T-helper 2 cell treated with Interferon-gamma antibody and Interleukin-4, amounts not matched to agents 100 ng/mL and 5 ng/mL, for 36 hours (primary cell): ENCODE measurements at regions not wholly inside any gene's neighbourhood (a gene's known extent, or its start where the extent isn't known, plus 50 kb on each side); places are given as distances from the start of the nearest gene placed in this dataset.

Experiments
- intact Hi-C: fragments of 100-400 bp; cut with micrococcal nuclease; formaldehyde crosslinking; loops from one replicate; pipeline ENCODE4 v1.15.1; 2023

DNA sequence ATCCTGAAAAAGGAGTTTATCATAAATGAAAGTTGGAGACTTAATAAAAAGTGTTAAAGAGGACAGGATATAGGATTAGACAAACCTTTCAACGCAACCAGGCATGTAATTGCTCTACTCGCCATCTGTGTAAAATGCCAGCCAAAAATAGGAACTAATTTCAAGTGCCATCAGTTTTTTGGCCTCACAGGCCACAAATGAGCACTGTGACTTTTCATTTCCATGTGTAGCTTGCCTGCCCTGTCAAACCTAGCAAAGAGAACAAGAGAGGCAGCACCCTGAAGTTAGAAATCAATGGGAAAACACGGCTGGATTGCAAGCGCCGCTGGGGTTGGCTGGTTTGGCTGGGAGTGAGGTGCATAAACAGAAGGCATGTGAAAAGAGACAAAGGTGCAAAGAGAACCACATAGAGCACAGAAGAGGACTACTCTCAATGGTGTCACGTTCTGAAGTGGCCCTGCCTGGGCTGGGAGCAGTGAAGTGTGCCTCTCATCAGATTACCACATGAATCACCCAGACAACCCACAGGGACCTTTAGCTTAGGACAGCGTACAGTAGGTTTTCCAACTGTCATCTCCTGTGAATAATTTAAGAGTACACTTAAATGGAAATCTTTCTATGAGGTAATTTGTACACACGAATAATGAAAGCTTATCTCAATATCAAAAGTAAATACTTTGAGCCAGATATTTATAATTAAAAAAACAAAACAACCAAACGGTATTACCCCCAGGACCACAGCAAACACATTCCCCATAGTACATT lies 78.0 kb upstream of the NHSL1 start:
- intact Hi-C loops, result no loop called here

GRCh38 chr6:138580040-138580439 lies 80.7 kb upstream of the NHSL1 start:
- intact Hi-C loops, result no loop called here

DNA sequence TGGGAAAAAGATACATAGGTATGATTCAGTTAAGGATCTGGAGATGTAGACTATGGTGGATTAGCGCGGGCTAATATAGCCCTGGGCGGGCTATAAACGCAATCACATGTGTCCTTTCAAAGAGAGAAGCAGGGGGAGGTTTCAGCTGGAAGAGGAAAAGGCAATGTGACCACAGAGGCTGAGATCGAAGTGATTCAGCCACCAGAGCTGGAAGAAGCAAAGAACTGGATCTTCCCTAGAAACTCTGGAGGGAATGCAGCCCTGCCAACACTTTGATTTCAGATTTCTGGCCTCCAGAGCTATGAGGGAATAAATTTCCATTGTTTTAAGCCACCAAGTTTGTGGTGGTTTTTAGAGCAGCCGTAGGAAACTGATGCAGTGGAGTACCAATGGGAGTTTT lies 81.5 kb upstream of the NHSL1 start:
- intact Hi-C loops, result no loop called here

GRCh38 chr6:138582573-138582972 lies 83.3 kb upstream of the NHSL1 start:
- intact Hi-C loops, result no loop called here

- intact Hi-C loops, result loop anchor here (5.0 kb wide), 1 partner anchor 159 kb away; no protein-coding TSS in a partner anchor
Observed at GRCh38 chr6:138586638-138587037, 87.3 kb upstream of the NHSL1 start.

DNA sequence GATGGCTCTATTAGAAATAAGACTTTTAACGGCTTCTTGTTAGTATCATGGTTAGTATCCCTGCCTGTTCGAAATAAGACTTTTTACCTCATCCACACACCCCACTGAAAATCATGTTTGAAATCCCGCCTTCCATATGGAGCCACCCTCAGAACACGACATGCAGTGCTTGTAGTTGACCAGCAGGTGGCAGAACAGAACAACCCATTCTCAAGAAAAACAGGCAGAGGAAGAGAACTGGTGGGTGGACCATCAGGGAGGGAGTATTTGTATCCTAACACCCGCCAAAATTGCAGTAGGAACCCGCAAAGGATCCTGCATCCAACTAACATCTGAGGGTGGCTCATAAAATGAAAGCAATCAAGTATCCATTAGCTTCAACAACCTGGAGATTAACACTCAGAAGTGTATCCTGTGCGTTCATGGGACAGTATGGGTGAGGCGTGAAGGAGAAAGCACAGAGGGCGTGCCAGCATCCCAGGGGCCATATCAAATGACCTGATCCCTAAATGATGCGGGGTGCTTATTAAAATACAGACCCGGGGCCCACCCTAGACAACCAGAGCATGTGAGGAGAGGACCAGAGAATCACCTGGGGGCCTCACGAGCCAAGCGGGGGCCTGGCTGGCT lies 89.6 kb upstream of the NHSL1 start:
- intact Hi-C loops, result loop anchor here (1.0 to 5.0 kb wide), 3 partner anchors 104 to 177 kb away; no protein-coding TSS in a partner anchor

- intact Hi-C loops, result loop anchor here (1.0 to 5.0 kb wide), 3 partner anchors 396 to 781 kb away; partner anchors contain the start of genes CITED2 and REPS1
Observed at GRCh38 chr6:138590796-138591709, 91.8 kb upstream of the NHSL1 start.

DNA sequence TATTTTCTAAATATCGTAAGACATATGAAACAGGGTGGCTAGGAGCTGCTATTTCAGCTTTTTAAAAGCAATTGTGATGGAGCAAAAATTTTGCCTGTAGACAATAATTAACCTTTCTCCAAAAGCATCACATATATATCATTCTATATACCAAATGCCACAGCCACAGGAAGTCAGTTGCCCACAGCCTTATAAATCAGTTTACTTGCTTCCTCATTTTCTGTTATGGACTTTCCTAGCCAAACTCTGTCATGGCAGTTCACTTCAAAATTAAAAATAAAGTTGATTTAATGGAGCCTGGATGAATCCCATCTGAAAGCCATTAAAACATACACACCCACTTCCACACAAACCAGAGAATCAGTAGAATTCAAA lies 93.4 kb upstream of the NHSL1 start:
- intact Hi-C loops, result loop anchor here (2.0 to 5.0 kb wide), 3 partner anchors 62 to 780 kb away; partner anchors contain the start of genes CITED2 and REPS1

GRCh38 chr6:138593124-138593877 lies 94.0 kb upstream of the NHSL1 start:
- intact Hi-C loops, result loop anchor here (2.0 to 5.0 kb wide), 3 partner anchors 62 to 779 kb away; partner anchors contain the start of genes CITED2 and REPS1

DNA sequence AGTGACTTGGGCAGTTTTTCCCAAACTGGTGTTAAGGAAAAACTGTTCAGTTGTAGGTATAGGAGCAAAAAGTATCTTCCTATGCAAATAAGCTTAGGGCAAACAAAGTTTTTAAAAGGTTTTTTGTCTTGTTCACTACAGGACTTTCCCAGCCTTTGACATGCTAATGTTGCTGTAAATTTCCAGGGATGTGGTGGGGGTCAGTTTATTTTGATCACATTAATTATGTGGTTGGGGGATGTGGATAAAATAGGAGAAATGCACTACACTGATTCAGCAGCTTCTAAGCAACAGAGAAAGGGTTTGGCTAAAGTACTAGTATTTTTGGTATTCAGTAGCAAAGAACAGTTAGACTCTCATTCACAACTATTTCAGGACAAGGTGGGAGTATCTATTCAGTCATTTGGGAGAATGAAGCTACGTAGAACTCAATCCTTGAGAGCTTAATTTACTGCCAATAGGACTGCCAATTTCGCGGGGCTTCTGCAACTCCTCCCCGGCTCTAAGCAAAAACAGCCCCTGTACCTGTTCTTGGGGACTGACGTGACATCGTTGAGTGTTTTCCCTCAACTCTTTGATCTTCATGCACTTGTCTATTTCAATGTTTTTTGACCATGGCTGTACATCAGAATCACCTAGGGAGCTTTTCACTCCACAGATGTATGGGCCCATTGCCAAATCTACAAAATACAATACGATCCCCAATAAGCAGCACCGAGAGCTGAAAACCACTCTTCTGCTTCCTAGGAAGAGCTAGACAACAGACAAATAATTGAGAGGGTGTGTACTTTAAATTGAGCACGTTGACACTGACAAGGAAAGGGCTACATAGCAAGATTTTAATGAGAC lies 94.8 kb upstream of the NHSL1 start:
- intact Hi-C loops, result loop anchor here (2.0 to 5.0 kb wide), 3 partner anchors 61 to 778 kb away; partner anchors contain the start of genes CITED2 and REPS1

- intact Hi-C loops, result loop anchor here (5.0 kb wide), 2 partner anchors 393 to 778 kb away; partner anchors contain the start of genes CITED2 and REPS1
Observed at GRCh38 chr6:138594758-138595140, 95.5 kb upstream of the NHSL1 start.

- intact Hi-C loops, result no loop called here
Observed at GRCh38 chr6:138596126-138596525, 96.8 kb upstream of the NHSL1 start.

GRCh38 chr6:138596591-138596990 lies 97.3 kb upstream of the NHSL1 start:
- intact Hi-C loops, result no loop called here

DNA sequence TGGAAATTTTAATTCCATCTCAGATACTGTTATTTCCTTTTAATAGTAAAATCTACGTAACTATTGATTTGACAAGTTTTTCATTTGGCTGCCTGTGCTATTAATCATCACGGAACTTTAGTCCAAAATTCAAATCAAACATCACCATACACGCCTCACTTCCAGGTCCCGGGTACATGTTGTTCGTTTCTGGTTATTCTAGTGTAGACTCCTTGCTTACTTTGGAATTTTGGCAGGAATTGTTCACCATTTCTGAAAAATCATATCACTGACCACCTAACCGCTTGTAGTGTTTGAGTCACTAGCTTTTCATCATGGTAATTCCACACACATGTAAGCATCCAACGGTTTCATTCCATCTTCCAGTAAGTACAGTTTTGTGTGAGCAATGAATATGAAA lies 98.0 kb upstream of the NHSL1 start:
- intact Hi-C loops, result no loop called here

- intact Hi-C loops, result no loop called here
Observed at GRCh38 chr6:138598562-138599173, 99.4 kb upstream of the NHSL1 start.

GRCh38 chr6:138600261-138600660 lies 101.0 kb upstream of the NHSL1 start:
- intact Hi-C loops, result no loop called here

GRCh38 chr6:138600726-138601125 lies 101.4 kb upstream of the NHSL1 start:
- intact Hi-C loops, result no loop called here

DNA sequence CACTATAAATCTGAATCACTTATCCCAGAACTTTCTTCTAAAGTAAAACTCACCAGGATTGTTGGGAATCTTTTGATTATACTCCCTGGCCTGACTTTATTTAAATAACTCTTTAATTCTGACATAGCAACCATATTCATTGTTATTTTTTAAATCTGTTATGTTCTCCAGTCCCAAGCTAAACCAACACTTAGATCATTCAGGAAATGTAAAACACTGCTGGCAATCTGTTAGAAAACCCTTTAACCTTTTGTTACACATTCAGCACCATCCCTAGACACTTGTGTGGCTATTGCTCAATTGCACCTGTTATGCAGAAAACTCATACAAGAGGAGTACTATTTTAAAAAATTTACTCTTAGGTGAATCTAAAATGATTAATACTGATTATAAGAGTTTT lies 101.8 kb upstream of the NHSL1 start:
- intact Hi-C loops, result no loop called here

- intact Hi-C loops, result no loop called here
Observed at GRCh38 chr6:138605958-138606357, 106.7 kb upstream of the NHSL1 start.
